Lung microvascular endothelial cell (primary cell): ENCODE measurements at regions not wholly inside any gene's neighbourhood (a gene's known extent, or its start where the extent isn't known, plus 50 kb on each side); places are given as distances from the start of the nearest gene placed in this dataset.
A peak's percentile ranks its signal among the peaks of the same experiment; 100 is the strongest.
"Not testable (repeated sequence)": the region's sequence is repeated elsewhere in the genome, so short reads cannot be mapped to it uniquely, and the experiment has no call there.

ENCODE experiments used
- DNase-seq, 2 donors: peaks; one replicate each; pipeline versions ENCODE4 v3.0.0 to v3.0.0-alpha.2; 2010; ENCODE audit warnings: low read depth in 2 of 2

- no peak for DNase-seq
Measured at GRCh38 chr18:75757951-75758350, 330.4 kb upstream of the SMIM21 start.

DNA sequence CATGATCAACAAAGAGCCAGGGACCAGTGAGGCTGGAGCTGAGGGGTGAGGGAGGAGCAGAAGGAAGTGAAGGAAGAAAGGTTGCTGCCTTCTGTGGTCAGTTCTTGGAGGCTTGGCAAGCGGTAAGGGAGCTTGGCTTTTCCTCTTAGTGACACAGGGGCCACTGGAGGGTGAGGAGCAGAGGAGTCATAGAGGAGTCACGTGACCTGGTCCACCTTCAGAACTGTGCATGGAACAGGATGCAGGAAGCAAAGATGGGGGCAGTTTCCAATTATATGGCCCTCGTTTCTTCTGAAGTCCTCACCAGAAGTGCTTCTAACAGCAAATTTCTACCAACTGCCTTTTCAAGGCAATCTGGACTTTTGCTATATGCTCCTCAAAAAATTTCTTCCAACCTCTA lies 326.9 kb upstream of the SMIM21 start:
- no peak for DNase-seq

GRCh38 chr18:75753753-75754152 lies 326.2 kb upstream of the SMIM21 start:
- no peak for DNase-seq

- DNase-seq = no peak
Measured at GRCh38 chr18:75752740-75753263, 325.3 kb upstream of the SMIM21 start.

DNA sequence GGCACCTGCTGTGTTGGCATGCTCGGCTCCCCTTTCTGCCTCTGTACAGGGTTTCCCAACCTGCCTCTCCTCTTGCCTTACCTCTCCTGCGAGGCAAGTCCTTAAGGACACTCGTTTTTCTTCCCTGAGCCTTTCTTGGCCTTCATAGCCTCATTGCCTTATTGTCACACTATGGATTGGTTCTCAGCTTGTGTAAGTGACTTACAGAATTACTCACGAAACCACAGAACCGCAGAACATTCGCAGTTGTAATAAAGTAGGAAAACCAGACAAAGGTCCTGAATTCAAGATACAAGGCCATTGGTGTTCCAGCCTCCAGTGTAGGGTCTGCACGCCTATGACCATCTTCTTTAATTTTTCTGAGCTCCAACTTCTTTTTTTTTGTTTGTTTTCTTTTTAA lies 317.6 kb upstream of the SMIM21 start:
- DNase-seq = no peak

- no peak for DNase-seq
Measured at GRCh38 chr18:75742516-75742915, 315.0 kb upstream of the SMIM21 start.

DNA sequence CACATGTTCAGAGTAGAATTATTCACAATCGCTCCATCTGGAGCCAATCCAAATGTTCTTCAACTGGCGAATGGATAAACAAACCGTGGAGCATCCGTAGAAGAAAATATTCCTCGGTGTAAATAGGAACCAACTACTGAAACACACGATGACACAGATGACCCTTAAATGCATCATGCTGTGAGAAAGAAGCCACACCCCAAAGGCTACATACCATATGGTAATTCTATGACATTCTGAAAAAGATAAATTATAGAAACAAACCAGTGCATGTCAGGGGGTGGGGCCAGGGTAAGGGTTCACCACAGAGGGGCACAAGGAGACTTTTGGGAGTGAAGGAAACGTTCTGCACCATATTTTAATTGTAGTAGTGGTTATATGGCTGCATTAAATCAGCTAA lies 312.2 kb upstream of the SMIM21 start:
- DNase-seq = no peak

DNA sequence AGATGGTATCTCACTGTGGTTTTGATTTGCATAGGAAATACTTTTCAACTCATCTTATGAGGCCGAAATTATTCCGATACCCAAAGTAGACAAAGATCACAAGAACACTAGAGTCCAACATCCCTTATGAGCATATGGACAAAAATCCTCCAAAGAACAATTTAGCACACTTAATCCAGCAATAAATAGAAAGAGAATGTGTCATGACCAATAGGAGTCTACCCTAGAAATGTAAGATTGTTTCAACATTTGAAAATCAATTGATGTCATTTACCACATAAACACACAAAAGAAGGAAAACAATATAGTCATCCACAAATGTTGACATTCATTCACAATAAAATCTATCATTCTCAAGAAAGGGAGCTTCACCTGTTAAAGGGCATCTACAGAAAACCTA lies 307.8 kb upstream of the SMIM21 start:
- no peak for DNase-seq

DNA sequence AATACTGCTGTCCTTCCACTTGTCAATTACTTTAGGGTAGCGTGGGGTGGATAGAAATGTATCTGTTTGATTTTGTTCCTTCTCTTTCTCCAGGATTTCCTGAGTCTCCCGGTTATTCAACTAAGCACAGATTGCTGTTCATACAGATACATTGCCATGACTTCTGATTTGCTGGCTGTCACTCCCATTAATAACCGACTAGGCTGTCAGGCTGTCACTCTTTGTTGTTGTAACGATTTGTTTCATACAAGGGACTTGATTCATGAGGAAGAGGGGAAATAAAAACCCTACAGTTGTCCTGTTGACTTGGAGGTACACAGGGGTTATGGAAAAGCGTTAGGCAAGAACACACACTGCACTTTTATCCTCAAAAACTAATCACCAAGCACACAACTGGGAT lies 302.7 kb upstream of the SMIM21 start:
- DNase-seq = no peak

- no peak for DNase-seq
Measured at GRCh38 chr18:75728621-75729020, 301.1 kb upstream of the SMIM21 start.

- peak; percentile 11 to 59 for DNase-seq
Measured at GRCh38 chr18:75727456-75727855, 300.0 kb upstream of the SMIM21 start.

DNA sequence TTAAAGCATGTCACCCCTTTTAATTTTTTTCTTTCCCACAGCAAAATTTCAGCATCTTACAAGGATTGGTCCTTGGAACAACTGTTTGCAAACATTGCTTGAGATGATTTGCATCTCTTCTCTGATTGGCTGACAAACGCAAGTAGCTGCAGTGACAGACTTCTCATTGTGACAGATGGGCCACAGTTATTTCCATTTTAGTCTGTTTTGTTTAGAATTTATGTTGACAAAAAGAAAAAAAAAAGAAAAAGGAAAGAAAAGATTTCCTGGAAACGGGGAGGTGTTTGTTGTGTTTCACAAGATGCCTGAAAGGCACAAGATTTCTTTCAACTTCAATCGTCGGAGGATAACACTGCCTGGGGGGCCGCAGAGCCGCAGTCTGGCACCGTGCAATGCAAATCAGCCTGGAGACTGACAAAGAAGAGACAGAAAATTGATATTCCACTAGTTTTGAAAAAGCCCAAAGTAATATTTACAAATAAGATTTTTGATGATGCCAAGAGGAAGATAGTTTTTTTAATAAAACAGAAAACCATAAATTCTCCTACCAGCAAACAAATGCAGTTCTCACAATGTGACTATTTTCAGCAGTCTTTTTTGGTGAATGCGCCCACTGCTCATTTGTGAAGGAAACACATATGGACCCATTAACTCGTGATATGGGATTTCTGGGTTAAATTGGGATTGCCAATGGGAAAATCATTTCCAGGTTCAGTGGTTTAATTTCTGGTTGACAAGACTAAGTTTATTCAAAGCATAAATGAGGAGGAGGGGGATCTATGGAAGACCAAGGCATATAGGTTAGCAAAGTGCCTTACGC lies 296.2 kb upstream of the SMIM21 start:
- DNase-seq = no peak

GRCh38 chr18:75714766-75715165 lies 287.3 kb upstream of the SMIM21 start:
- no peak for DNase-seq

DNA sequence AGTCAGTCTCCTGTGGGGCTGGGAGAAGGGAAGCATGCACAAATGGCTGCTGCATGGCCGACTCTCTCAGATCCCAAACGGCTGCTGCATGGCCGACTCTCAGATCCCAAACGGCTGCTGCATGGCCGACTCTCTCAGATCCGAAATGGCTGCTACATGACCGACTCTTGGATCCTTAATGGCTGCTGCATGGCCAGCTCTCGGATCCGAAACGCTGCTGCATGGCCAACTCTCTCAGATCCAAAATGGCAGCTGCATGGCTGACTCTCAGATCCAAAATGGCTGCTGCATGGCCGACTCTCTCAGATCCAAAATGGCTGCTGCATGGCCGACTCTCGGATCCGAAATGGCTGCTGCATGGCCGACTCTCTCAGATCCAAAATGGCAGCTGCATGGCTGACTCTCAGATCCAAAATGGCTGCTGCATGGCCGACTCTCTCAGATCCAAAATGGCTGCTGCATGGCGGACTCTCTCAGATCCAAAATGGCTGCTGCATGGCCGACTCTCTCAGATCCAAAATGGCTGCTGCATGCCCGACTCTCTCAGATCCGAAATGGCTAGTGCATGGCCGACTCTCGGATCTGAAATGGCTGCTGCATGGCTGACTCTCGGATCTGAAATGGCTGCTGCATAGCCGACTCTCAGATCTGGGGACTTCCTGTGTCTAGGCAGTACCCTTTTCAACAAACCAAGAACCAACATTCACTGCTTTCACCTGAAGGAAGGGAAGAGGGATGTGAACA lies 284.8 kb upstream of the SMIM21 start:
- not testable (repeated sequence) for DNase-seq

DNA sequence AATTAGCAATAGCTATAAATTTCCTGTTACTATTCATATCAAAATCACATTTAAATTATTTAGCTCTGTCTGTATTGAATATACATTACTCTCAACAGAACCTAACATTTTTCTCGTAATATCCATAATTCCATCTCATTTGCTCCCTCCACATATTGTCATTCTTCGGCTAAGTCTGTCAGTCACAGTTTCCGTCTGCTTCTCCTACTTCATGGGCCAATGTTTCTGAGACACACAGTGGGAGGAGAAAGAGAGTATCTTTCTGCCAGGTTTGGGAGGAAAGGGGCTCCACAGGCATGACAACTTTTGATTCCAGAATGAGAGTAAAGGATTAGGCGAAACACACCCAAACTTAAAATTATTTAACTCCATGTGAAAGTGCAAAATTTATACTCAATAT lies 273.1 kb upstream of the SMIM21 start:
- DNase-seq = no peak

DNA sequence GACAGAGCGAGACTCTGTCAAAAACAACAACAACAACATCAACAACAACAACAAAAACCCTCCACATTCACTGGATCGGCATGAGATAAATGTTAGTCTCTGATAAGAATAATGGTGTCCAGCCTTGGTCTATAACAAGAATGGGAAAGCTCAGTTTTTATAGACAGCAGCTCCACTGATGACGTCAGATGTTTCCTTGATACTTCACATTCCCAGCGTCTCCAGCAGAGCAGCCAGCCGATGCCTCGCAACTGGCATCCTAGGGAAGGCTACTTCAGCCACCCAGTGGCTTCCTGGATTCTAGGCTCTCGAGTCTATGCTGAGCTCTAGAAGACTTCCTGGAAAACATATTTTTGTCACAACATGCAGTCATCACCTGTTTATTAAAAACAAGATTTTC lies 271.4 kb upstream of the SMIM21 start:
- no peak for DNase-seq

GRCh38 chr18:75697493-75697892 lies 270.0 kb upstream of the SMIM21 start:
- DNase-seq = no peak

DNA sequence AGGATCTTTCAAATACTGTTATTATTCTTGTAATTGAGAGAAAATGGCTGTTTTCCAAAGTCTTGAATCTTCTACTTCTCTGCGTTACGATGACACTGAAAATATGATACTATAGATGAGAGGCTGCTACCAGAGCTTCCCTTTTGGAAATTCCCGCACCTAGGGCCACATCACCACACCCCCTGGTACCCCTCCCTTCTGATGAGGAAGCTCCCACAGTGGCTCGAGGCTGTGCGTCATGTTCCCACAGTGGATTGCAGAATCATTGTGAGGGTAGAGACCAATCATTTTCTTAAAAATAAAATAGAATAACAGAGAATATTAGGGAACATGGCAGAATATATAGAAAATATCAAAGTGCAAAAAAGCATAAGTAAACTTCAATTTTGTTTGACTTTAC lies 268.9 kb upstream of the SMIM21 start:
- no peak for DNase-seq

DNA sequence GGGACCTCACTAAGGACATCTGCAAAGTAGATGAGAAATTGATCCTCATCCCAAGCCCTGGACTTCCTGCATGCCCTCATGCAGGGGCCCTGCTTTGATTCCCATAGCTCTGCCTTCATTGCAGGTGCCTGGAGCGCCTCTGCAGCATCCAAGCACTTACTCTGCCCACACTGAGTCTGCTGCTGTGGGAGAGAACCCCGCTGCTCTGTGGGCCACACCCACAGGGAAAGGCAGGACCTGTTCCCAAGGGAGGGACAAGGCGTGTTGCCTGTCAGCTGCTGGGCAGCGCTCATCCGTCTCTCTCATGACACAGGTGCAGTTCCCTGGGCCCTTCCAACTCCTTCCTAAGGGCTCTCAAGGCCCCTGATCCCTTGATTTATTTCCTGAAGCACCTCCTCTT lies 266.8 kb upstream of the SMIM21 start:
- no peak for DNase-seq

GRCh38 chr18:75691483-75691882 lies 264.0 kb upstream of the SMIM21 start:
- DNase-seq = no peak

DNA sequence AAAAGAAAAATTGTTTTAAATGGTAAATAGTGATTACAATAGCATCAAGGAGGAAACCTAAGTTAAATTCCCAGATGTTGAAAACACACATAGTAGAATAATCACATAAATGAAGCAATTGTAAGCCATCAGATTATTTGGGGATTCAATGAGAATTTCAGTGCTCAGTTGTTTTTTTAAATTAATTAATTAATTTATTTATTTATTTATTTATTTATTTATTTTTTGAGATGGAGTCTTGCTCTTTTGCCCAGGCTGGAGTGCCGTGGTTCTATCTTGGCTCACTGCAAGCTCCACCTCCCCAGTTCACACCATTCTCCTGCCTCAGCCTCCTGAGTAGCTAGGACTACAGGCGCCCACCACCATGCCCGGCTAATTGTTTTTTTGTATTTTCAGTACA lies 262.8 kb upstream of the SMIM21 start:
- DNase-seq = not testable (repeated sequence)

- no peak for DNase-seq
Measured at GRCh38 chr18:75687626-75688025, 260.1 kb upstream of the SMIM21 start.

DNA sequence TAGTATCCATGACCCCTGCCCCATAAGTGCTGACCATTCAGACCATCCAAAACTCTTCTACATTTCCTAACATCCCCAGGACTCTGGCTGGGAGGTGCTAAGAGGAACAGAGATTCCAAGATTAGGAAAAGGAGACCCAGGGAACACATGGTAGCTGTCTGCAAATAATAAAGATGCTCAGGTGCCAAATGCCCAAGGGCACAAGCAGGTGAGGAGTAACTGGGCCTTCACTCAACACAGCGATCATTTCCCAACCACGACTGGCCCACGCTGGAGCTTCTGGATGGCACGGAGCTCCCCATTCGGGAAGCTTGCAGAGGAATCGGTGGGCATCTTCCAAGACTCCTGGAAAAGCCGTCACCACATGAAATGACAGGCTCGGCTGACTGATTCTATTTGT lies 255.9 kb upstream of the SMIM21 start:
- no peak for DNase-seq
